Calu3 (cell line): ENCODE measurements at regions not wholly inside any gene's neighbourhood (a gene's known extent, or its start where the extent isn't known, plus 50 kb on each side); places are given as distances from the start of the nearest gene placed in this dataset.

Source experiments
- BruUV-seq: library from RNA; stranded (reverse); fragments of 400-500 nt; replicated peaks from 2 replicates; lab custom pipeline; 2021; lab: Mats Ljungman, UMichigan
- CTCF ChIA-PET: fragments of 300-600 bp; sonication (Branson Sonifier 250); formaldehyde crosslinking; loops from one replicate; lab custom pipeline; 2022; ENCODE audit warnings: antibody characterized with exemption; lab: Charles Lee
- DNase-seq: peaks from one replicate; pipeline ENCODE4 v3.0.0; 2022
- H3K27ac Mint-ChIP-seq: one replicate; pipeline ENCODE4 v1.8.0; 2022; ENCODE audit warnings: mixed read lengths; ENCODE audit not compliant: unreplicated experiment
- H3K27me3 Mint-ChIP-seq: one replicate; pipeline ENCODE4 v1.8.0; 2022; ENCODE audit warnings: mixed read lengths; ENCODE audit not compliant: unreplicated experiment
- H3K36me3 Mint-ChIP-seq: one replicate; pipeline ENCODE4 v1.8.0; 2022; ENCODE audit warnings: mild to moderate bottlenecking, moderate library complexity, mixed read lengths; ENCODE audit not compliant: insufficient read depth, unreplicated experiment
- H3K4me1 Mint-ChIP-seq: one replicate; pipeline ENCODE4 v1.8.0; 2022; ENCODE audit warnings: mild to moderate bottlenecking, low read depth, mixed read lengths; ENCODE audit not compliant: unreplicated experiment
- H3K4me3 Mint-ChIP-seq: one replicate; pipeline ENCODE4 v1.8.0; 2022; ENCODE audit warnings: mild to moderate bottlenecking, low read depth, moderate library complexity, mixed read lengths; ENCODE audit not compliant: unreplicated experiment
- H3K9me3 Mint-ChIP-seq: one replicate; pipeline ENCODE4 v1.8.0; 2022; ENCODE audit warnings: low read depth, mixed read lengths; ENCODE audit not compliant: unreplicated experiment
- intact Hi-C: fragments of 100-400 bp; cut with micrococcal nuclease; formaldehyde crosslinking; loops from one replicate; pipeline ENCODE4 v1.10.0; 2022; ENCODE audit not compliant: unreplicated experiment
- TF ChIP-seq, protein P1 (sequence below): fragments of 200-600 bp; IDR thresholded peaks from one replicate; pipeline ENCODE4 v1.8.0; 2022; ENCODE audit warnings: antibody characterized with exemption; ENCODE audit not compliant: unreplicated experiment

DNA sequence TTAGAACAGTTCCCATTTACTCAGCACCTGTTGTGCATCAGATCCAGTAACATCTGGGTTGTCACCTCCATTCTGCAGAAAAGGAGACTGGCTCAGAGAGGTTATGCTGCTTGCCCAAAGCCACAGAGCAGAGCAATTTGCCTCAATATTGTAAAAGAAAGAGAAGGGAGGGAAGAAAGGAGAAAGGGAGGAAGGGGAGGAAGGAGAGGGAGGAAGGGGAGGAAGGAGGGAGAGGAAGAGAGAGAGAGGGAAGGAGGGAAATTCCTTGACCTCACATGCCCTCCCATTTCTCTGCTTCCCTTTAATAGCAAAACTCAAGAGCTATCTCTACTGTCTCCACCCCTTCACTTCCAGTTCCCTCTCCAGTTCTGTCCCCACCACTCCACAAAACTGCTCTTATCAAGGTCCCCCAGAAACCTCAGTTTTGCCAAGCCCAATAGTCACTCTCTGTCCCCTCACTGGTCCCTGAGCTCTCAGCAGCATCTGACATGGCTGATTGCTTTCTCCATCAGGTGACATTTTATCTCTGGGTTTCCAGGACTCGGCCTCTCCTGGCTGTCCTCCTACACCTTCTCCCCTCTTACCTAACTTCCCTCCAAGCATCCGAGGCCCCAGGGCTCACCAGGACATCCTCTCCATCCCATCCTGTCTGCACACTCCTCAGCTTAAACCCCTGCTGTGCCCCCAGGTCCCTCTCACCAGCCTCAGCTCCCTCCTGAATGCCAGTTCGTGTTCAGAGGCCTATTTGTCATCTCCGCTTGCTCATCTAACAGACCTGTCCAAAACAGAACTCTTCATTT, 104.7 kb upstream of the LINGO1 start:
- H3K27ac Mint-ChIP-seq = no peak overlapping the region
- BruUV-seq = no TSS peak
- no peak for DNase-seq
- H3K36me3 Mint-ChIP-seq = no peaks in the 10 kb centered on the region
- no peak overlapping the region for H3K4me3 Mint-ChIP-seq
- TF ChIP-seq, protein P1, sequence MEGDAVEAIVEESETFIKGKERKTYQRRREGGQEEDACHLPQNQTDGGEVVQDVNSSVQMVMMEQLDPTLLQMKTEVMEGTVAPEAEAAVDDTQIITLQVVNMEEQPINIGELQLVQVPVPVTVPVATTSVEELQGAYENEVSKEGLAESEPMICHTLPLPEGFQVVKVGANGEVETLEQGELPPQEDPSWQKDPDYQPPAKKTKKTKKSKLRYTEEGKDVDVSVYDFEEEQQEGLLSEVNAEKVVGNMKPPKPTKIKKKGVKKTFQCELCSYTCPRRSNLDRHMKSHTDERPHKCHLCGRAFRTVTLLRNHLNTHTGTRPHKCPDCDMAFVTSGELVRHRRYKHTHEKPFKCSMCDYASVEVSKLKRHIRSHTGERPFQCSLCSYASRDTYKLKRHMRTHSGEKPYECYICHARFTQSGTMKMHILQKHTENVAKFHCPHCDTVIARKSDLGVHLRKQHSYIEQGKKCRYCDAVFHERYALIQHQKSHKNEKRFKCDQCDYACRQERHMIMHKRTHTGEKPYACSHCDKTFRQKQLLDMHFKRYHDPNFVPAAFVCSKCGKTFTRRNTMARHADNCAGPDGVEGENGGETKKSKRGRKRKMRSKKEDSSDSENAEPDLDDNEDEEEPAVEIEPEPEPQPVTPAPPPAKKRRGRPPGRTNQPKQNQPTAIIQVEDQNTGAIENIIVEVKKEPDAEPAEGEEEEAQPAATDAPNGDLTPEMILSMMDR = no peak
- CTCF ChIA-PET = no interaction called here
- H3K27me3 Mint-ChIP-seq = peaks cover 100% of the 10 kb centered on the region
- H3K9me3 Mint-ChIP-seq = no peaks in the 10 kb centered on the region
- intact Hi-C loops = no loop called here
- H3K4me1 Mint-ChIP-seq = no peaks in the 10 kb centered on the region

GRCh38 chr15:77734306-77734705, 101.6 kb upstream of the LINGO1 start:
- BruUV-seq = no TSS peak
- no peak for DNase-seq
- Mint-ChIP-seq H3K4me3 (no peak overlapping the region), H3K27me3 (peaks cover 100% of the 10 kb centered on the region), H3K4me1 (no peaks in the 10 kb centered on the region), H3K36me3 (no peaks in the 10 kb centered on the region), H3K9me3 (no peaks in the 10 kb centered on the region), H3K27ac (no peak overlapping the region)
- CTCF ChIA-PET = no interaction called here
- intact Hi-C loops = no loop called here
- TF ChIP-seq, protein P1 = no peak

DNA sequence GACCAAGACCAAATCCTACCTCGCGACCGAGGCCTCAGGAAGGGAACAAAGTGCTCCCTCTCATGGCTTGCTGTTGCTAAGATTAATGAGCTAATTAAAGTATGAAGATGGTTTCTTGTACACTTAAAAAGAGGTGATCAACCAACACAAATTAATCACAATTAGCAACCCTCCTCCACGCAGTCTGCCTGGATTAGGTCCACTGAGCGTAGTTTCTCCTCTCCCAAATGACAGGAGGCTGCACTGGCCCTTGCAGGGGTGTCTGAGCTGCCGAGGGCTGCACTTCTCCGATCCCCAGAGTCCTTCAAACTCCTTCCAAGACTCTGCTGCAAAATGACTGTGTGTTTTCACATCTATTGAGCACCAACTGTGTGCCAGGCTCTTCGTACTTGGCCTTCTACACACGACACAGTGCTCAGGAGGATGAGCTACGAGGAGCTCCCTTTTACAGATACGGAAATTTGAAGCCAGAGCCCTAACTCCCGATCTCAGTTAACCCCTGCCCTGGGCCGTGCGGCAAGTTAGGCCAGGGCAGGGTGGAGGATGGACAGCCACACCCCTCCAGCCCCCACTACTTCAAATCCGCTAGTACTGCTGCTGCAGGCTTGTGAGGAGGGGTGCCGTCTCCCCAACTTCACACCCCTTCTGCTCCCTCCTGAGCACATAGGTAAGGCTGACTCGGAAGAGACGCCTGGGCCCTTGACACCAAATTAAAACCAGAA, 101.0 kb upstream of the LINGO1 start:
- CTCF ChIA-PET = no interaction called here
- no TSS peak for BruUV-seq
- H3K4me3 Mint-ChIP-seq = no peak overlapping the region
- H3K4me1 Mint-ChIP-seq = no peaks in the 10 kb centered on the region
- no peak for DNase-seq
- H3K9me3 Mint-ChIP-seq = no peaks in the 10 kb centered on the region
- TF ChIP-seq, protein P1 = no peak
- H3K36me3 Mint-ChIP-seq = no peaks in the 10 kb centered on the region
- peaks cover 100% of the 10 kb centered on the region for H3K27me3 Mint-ChIP-seq
- intact Hi-C loops = no loop called here
- H3K27ac Mint-ChIP-seq = no peak overlapping the region

GRCh38 chr15:77732514-77733335, 100.0 kb upstream of the LINGO1 start:
- TF ChIP-seq, protein P1 = no peak
- no TSS peak for BruUV-seq
- Mint-ChIP-seq H3K36me3 (no peaks in the 10 kb centered on the region), H3K27me3 (peaks cover 100% of the 10 kb centered on the region), H3K4me1 (no peaks in the 10 kb centered on the region), H3K27ac (no peak overlapping the region), H3K9me3 (no peaks in the 10 kb centered on the region), H3K4me3 (no peak overlapping the region)
- DNase-seq = no peak
- intact Hi-C loops = no loop called here
- CTCF ChIA-PET = interaction anchor here (0.6 to 0.7 kb wide), 2 partner anchors 13 to 55 kb away, joined by 3 read pairs; no protein-coding TSS in a partner anchor
